ENCODE measurements at regions not wholly inside any gene's neighbourhood (a gene's known extent, or its start where the extent isn't known, plus 50 kb on each side); places are given as distances from the start of the nearest gene placed in this dataset.

- TF ChIP-seq CTCF (IDR thresholded peaks at IDR 0.05): no peak
- TF ChIP-seq EP300 (IDR thresholded peaks at IDR 0.05): no peak
- TF ChIP-seq POLR2A (IDR thresholded peaks at IDR 0.05; ENCODE audit: low read depth): no peak
These were observed 192.1 kb downstream of the HGF start for GRCh38 chr7:81577642-81578340.

All from esophagus muscularis mucosa (tissue), 4 donors.